GM19043 (cell line): ENCODE measurements at regions not wholly inside any gene's neighbourhood (a gene's known extent, or its start where the extent isn't known, plus 50 kb on each side); places are given as distances from the start of the nearest gene placed in this dataset.
"Not testable (repeated sequence)": the region's sequence is repeated elsewhere in the genome, so short reads cannot be mapped to it uniquely, and the experiment has no call there.

Experiments
- ATAC-seq: cut with Tn5 transposase; IDR thresholded peaks from one replicate; pipeline ENCODE4 v1.9.1; 2021; ENCODE audit warnings: low read depth; ENCODE audit not compliant: unreplicated experiment

- ATAC-seq, result no peak
Observed at GRCh38 chr13:33409673-33410510, 124.3 kb upstream of the STARD13 start.

DNA sequence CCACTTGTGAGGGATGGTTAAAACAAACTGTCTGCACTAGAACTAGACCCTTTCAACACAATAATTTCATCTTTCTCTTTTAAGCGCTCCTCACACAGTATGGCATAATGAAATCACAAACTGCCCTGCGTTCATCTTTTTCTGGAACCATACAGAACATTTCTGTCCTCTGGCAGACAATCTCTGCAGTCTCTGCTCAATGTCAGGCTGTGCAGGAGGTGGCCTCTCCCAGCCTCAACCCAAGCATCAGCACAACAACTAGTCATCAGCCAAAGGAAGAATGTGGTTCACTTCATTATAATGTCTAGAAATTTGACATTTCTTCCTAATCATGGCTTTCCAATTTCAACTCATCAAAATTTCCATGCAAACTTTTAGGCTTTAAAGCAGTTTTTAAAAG lies 125.1 kb upstream of the STARD13 start:
- ATAC-seq, result no peak

GRCh38 chr13:33411312-33411711 lies 125.8 kb upstream of the STARD13 start:
- ATAC-seq, result no peak

DNA sequence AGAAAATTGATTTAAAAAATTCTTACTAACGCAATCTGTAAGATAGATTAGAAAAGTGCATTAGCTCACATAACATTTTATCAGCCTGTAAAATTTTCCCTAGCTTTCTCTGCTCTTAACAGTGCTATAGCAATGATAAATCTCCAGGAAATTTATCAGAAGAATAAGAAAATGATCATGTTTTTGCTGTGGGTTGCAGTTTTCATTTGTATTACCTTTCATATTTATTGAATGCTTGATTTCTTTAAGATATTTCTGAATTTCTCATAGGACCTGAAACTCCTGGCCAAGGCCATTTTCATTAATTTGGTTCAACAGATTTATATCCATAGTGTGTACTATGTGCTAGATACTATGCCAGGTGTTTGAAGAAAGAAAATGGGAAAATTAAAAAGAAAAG lies 130.3 kb upstream of the STARD13 start:
- ATAC-seq, result no peak

DNA sequence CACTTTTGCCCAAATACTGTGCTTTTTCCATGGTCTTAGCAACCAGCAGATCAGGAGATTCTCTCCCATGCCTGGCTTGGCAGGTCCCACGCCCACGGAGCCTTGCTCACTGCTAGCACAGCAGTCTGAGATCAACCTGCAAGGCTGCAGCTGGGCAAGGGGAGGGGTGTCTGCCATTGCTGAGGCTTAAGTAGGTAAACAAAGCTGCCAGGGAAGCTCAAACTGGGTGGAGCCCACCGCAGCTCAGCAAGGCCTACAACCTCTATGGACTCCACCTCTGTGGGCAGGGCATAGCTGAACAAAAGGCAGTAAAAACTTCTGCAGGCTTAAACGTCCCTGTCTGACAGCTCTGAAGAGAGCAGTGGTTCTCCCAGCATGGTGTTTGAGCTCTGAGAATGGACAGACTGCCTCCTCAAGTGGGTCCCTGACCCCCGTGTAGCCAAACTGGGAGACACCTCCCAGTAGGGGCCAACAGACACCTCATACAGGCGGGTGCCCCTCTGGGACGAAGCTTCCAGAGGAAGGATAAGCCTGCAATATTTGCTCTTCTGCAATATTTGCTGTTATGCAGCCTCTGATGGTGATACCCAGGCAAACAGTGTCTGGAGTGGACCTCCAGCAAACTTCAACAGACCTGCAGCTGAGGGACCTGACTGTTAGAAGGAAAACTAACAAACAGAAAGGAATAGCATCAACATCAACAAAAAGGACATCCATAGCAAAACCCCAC lies 132.8 kb upstream of the STARD13 start:
- not testable (repeated sequence) for ATAC-seq

DNA sequence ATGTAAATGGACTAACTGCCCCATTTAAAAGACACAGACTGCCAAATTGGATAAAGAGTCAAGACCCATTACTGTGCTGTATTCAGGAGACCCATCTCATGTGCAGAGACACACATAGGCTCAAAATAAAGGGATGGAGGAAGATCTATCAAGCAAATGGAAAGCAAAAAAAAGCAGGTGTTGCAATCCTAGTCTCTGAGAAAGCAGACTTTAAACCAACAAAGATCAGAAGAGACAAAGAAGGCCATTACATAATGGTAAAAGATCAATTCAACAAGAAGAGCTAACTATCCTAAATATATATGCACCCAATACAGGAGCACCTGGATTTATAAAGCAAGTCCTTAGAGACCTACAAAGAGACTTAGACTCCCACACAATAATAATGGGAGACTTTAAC lies 134.6 kb upstream of the STARD13 start:
- ATAC-seq, result not testable (repeated sequence)

DNA sequence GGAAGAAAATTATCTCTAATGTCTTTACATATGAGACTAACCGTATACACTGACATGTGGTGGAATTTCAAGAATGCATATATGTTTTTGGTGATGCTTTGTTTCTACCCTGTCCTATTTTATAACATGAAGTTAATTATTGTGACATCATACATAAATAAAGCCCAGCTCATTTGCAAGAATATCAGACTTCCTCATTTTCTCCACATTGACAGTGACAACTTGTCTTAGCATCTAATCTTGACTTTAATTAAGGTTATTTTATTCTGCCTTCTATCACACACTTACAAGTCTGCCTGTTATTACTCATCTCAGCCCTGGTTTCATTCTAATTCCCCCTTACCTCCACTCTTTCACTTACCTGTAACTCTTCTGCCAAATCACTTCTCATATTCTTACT lies 140.6 kb upstream of the STARD13 start:
- no peak for ATAC-seq

DNA sequence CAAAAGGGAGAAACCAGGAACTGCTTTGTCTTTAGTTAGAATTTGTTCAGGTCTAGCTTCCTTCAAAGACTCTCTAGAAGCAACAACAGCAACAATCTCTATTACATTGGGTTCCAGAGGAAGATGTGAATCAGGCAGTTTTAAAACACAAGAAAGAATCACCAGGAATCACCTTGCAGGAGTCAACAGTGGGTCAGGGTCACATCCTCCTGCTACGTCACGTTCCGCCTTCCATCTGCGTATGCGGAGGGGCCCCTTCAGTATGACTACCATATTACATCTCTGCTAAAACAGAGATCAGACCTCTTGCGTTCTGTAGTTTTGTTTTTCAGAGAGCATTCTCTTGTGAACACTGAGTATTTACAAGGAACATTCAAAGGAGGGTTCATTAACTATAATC lies 147.8 kb upstream of the STARD13 start:
- ATAC-seq, result no peak

DNA sequence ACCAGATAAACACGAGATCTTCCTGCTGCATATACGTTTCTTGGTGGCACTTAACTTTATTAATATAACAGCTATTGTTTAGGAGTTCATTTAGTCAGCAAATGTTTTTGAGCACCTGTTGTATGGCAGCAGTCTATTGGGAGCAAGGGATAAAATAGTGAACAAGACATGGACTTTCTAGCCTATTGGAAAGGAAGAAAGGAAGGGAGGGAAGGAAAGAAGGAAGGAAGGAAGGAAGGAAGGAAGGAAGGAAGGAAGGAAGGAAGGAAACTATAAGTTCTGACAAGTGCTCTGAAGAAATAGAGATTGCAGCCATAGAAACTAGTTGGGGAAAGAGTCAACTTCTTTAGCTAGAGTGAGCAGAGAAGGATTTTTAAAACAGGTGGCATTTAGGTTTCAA lies 149.1 kb upstream of the STARD13 start:
- ATAC-seq, result no peak

DNA sequence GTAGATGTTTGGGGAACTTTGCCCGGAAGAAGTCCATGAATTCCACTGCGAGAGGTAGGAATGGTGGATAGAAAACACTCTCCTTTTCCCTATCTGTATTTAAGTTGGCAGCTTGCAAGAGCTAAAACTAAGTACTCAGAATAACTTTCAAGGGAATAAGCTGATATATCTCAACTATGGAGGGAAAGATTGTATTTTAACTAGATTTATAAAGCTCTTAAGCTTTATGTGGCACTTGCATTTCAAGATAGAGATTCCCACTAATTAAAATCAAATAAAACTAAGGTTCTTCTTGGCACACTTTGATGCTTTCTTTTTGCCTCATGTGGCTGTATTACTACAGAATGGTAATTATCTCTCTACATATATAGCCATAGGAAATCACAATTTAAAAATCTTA lies 149.7 kb upstream of the STARD13 start:
- ATAC-seq, result no peak

DNA sequence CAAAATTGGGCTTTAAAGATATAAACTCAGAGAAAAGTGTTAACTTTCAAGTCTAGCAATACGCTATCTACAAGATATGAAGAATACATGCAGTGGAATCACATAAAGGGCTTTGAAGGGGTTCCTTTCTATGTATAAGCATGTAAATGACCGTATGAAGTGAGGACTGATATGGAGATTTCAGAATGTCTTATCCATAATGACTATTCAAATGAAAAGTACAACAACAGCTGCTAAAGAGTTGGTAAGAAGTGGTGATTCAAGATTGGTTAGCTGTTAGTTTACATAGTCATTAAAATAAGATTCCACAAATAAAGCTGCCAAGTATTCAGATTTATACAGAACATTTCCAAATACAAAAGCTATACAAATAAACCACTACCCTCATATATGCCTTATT lies 153.4 kb upstream of the STARD13 start:
- ATAC-seq, result no peak

GRCh38 chr13:33441015-33441414 lies 155.5 kb upstream of the STARD13 start:
- ATAC-seq, result no peak

DNA sequence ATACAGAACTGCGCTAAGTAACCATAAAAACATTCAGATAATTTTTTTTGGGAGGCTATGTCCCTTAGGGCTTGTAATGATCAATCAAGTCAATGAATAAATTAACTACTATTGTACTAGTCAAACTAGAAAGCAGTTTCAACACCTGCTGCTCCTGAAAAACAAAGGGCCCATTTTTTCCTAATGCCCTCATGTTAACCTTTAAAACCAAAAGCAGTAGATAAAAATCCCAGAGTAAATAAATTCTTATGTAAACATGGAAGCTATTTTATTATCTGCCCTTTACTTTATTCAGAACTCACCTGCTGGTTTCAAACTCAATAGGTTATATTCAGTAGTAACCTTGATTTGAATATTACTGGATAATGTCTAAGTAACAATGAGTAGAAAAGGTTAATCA lies 159.5 kb upstream of the STARD13 start:
- ATAC-seq, result no peak

- ATAC-seq, result no peak
Observed at GRCh38 chr13:33445476-33445875, 159.9 kb upstream of the STARD13 start.

DNA sequence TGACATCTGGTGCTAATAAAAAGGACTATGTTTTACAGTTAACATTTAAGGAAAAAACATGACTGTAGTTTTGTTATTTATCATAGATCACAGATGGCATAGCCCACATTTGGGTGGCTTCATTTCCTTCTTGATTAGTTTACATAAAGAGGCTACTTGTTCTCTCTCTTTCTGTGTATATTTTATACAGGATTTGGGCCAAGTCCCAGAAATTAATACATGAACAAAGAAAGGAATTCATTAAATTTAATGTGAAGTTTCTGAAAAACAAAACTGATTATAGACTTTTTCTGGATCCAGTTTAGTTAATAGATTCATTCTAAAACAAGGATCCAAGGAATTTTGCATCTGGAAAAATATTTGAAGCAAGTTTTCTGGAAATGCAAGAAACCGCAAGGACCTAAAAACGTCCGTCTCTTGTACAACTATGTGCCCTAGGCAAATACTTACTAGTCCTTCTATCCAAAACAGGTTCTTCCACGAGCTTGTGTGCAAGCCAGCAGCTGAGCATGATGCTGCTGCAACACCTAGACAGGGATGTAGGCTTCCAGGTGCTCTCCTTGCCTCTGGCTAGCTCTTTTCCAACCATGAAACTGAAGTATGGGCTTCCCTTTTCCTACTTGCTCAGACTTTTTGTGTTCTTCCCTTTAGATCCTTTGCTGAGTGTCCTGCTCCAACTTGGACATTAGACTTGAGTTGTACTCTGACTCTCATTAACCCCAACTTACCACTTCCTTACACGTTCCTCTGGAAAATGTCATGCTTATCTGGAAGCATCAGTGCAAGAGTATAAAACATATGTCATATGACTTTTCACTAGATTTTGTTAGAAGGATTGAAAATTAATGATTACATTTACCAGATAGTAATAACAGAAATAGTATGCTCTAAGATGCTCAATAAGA lies 161.5 kb upstream of the STARD13 start:
- no peak for ATAC-seq

GRCh38 chr13:33448889-33449288 lies 163.3 kb upstream of the STARD13 start:
- ATAC-seq, result no peak

- no peak for ATAC-seq
Observed at GRCh38 chr13:33450956-33451709, 165.6 kb upstream of the STARD13 start.

DNA sequence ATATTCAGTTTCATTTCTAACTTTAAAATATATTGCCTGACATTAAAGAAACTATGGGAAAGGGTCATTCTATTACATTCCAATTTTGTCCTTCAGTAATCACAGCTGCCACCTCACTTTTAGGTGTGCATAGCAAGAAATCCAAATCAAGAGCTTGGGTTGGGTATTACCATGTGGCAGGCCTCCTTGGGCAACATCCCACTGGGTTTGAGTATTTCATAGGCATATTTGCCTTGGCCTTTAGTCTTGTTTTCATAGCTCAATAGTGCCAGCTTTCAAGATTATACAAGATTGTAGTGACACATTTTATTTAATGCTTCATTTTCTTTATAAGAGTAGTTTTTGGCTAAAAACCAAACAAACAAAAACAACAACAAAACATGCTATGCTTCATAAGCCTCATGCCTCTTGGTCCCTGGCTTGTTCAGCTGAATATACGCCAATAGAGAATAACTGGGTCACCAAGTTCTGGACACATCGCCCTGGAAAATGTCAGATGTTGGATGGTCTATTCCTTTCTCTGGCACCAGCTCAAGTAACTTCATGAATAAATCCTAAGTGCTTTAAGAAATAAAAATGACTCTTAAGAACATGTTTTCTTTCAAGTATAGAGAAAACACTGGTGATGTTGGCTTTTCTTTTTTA lies 167.4 kb upstream of the STARD13 start:
- ATAC-seq, result no peak

- ATAC-seq, result no peak
Observed at GRCh38 chr13:33453936-33454335, 168.4 kb upstream of the STARD13 start.
